ENCODE measurements at regions not wholly inside any gene's neighbourhood (a gene's known extent, or its start where the extent isn't known, plus 50 kb on each side); places are given as distances from the start of the nearest gene placed in this dataset.

- TF ChIP-seq CTCF (IDR thresholded peaks at IDR 0.05) (no peak), POLR2AphosphoS5 (IDR thresholded peaks at IDR 0.05) (no peak), POLR2A (IDR thresholded peaks at IDR 0.05) (no peak)
These were observed 191.6 kb upstream of the SLC16A7 start for GRCh38 chr12:59404109-59404650.

Measured in stomach (tissue), 4 donors.